ENCODE measurements at regions not wholly inside any gene's neighbourhood (a gene's known extent, or its start where the extent isn't known, plus 50 kb on each side); places are given as distances from the start of the nearest gene placed in this dataset.

- TF ChIP-seq CTCF (IDR thresholded peaks at IDR 0.05; ENCODE audit: insufficient read depth, low read length): no peak
- TF ChIP-seq REST (IDR thresholded peaks at IDR 0.05; ENCODE audit: insufficient replicate concordance, low read depth): no peak
- no peak for TF ChIP-seq POLR2AphosphoS5 (IDR thresholded peaks at IDR 0.05; ENCODE audit: low read depth)
- no peak for TF ChIP-seq GABPA (IDR thresholded peaks at IDR 0.05; ENCODE audit: low read depth)
- no peak for TF ChIP-seq SPI1 (IDR thresholded peaks at IDR 0.05; ENCODE audit: borderline replicate concordance, low read depth)
These were observed 134.2 kb downstream of the RWDD3 start for GRCh38 chr1:95368178-95368577.
